Activated B cell treated with CpG ODN at 0.5 μM for 24 hours (primary cell): ENCODE measurements at regions not wholly inside any gene's neighbourhood (a gene's known extent, or its start where the extent isn't known, plus 50 kb on each side); places are given as distances from the start of the nearest gene placed in this dataset.
"Not testable (repeated sequence)": the region's sequence is repeated elsewhere in the genome, so short reads cannot be mapped to it uniquely, and the experiment has no call there.

Experiments used
- ATAC-seq: fragments of 200-7000 bp; cut with Tn5 transposase; one replicate; pipeline ENCODE4 v1.10.0; 2021; ENCODE audit warnings: low read depth, mild to moderate bottlenecking, moderate library complexity
- CTCF ChIA-PET: fragments of 350-600 bp; sonication (Branson Sonifier 250); formaldehyde crosslinking; loops from one replicate; lab custom pipeline; 2021; ENCODE audit warnings: antibody characterized with exemption; lab: Charles Lee
- POLR2A ChIA-PET: fragments of 350-600 bp; sonication (Branson Sonifier 250); formaldehyde crosslinking; loops from one replicate; lab custom pipeline; 2021; ENCODE audit warnings: antibody characterized with exemption; lab: Charles Lee
- DNase-seq: peaks from one replicate; pipeline ENCODE4 v3.0.0; 2022
- H3K27ac Mint-ChIP-seq: one replicate; pipeline ENCODE4 v1.8.0; 2020; ENCODE audit warnings: mixed read lengths
- H3K27me3 Mint-ChIP-seq: one replicate; pipeline ENCODE4 v1.8.0; 2021; ENCODE audit warnings: mixed read lengths
- H3K36me3 Mint-ChIP-seq: one replicate; pipeline ENCODE4 v1.8.0; 2021; ENCODE audit warnings: low read depth, mixed read lengths
- H3K4me1 Mint-ChIP-seq: one replicate; pipeline ENCODE4 v1.8.0; 2021; ENCODE audit warnings: mixed read lengths
- H3K4me3 Mint-ChIP-seq: one replicate; pipeline ENCODE4 v1.8.0; 2020; ENCODE audit warnings: mild to moderate bottlenecking, mixed read lengths
- H3K9me3 Mint-ChIP-seq: one replicate; pipeline ENCODE4 v1.8.0; 2020; ENCODE audit warnings: mixed read lengths
- CTCF ChIP-seq: fragments of 200-600 bp; IDR thresholded peaks from one replicate; pipeline ENCODE4 v1.8.0; 2022; ENCODE audit warnings: antibody characterized with exemption, mild to moderate bottlenecking
- intact Hi-C: fragments of 100-400 bp; cut with micrococcal nuclease; formaldehyde crosslinking; loops from one replicate; pipeline ENCODE4 v1.15.1; 2024

GRCh38 chr7:115217373-115217772, 295.5 kb downstream of the MDFIC start:
- Mint-ChIP-seq H3K4me3 (no peak overlapping the region), H3K36me3 (no peaks in the 10 kb centered on the region), H3K4me1 (no peaks in the 10 kb centered on the region), H3K9me3 (no peaks in the 10 kb centered on the region), H3K27me3 (peaks cover 8% of the 10 kb centered on the region), H3K27ac (no peak overlapping the region)
- no peak for TF ChIP-seq CTCF
- ATAC-seq: no peak
- ChIA-PET POLR2A (no interaction called here), CTCF (interaction anchor here (1.0 to 3.8 kb wide), 3 partner anchors 10 to 353 kb away, joined by 3 to 88 read pairs (median 3); no protein-coding TSS in a partner anchor)
- intact Hi-C loops: loop anchor here (1.0 to 2.0 kb wide), 3 partner anchors 352 to 1191 kb away; no protein-coding TSS in a partner anchor
- no peak for DNase-seq

GRCh38 chr7:115216652-115217051, 294.8 kb downstream of the MDFIC start:
- Mint-ChIP-seq H3K4me3 (no peak overlapping the region), H3K9me3 (no peaks in the 10 kb centered on the region), H3K4me1 (no peaks in the 10 kb centered on the region), H3K27ac (no peak overlapping the region), H3K27me3 (peaks cover 11% of the 10 kb centered on the region), H3K36me3 (no peaks in the 10 kb centered on the region)
- no peak for ATAC-seq
- ChIA-PET CTCF (interaction anchor here (0.9 to 3.8 kb wide), 4 partner anchors 9 to 352 kb away, joined by 3 to 88 read pairs (median 4); no protein-coding TSS in a partner anchor), POLR2A (no interaction called here)
- intact Hi-C loops: loop anchor here (1.0 to 2.0 kb wide), 3 partner anchors 351 to 1190 kb away; no protein-coding TSS in a partner anchor
- TF ChIP-seq CTCF: no peak
- DNase-seq: no peak

GRCh38 chr7:115211171-115211570, 289.3 kb downstream of the MDFIC start:
- Mint-ChIP-seq H3K27ac (no peak overlapping the region), H3K9me3 (peaks cover 8% of the 10 kb centered on the region), H3K4me1 (no peaks in the 10 kb centered on the region), H3K36me3 (no peaks in the 10 kb centered on the region), H3K27me3 (peaks cover 5% of the 10 kb centered on the region), H3K4me3 (no peak overlapping the region)
- TF ChIP-seq CTCF: no peak
- ATAC-seq (no peak), DNase-seq (no peak)
- CTCF ChIA-PET: no interaction called here
- POLR2A ChIA-PET: no interaction called here
- intact Hi-C loops: no loop called here

GRCh38 chr7:115210552-115210951, 288.7 kb downstream of the MDFIC start:
- H3K4me3 Mint-ChIP-seq: no peak overlapping the region
- no peaks in the 10 kb centered on the region for H3K36me3 Mint-ChIP-seq
- ChIA-PET POLR2A (no interaction called here), CTCF (no interaction called here)
- no peak for DNase-seq
- no peaks in the 10 kb centered on the region for H3K4me1 Mint-ChIP-seq
- H3K27me3 Mint-ChIP-seq: peaks cover 5% of the 10 kb centered on the region
- no peak for ATAC-seq
- TF ChIP-seq CTCF: no peak
- intact Hi-C loops: no loop called here
- no peak overlapping the region for H3K27ac Mint-ChIP-seq
- peaks cover 12% of the 10 kb centered on the region for H3K9me3 Mint-ChIP-seq

- Mint-ChIP-seq H3K4me1 (no peaks in the 10 kb centered on the region), H3K27ac (no peak overlapping the region), H3K36me3 (no peaks in the 10 kb centered on the region), H3K9me3 (peaks cover 14% of the 10 kb centered on the region), H3K4me3 (no peak overlapping the region), H3K27me3 (peaks cover 6% of the 10 kb centered on the region)
- DNase-seq (no peak), ATAC-seq (no peak)
- POLR2A ChIA-PET: no interaction called here
- intact Hi-C loops: no loop called here
- CTCF ChIA-PET: interaction anchor here (1.2 kb wide), 1 partner anchor 344 kb away, joined by 3 read pairs; no protein-coding TSS in a partner anchor
- no peak for TF ChIP-seq CTCF
Measured at GRCh38 chr7:115208710-115209560, 287.0 kb downstream of the MDFIC start.

GRCh38 chr7:115206374-115206773, 284.5 kb downstream of the MDFIC start:
- H3K4me1 Mint-ChIP-seq, H3K27me3 Mint-ChIP-seq, H3K36me3 Mint-ChIP-seq, ATAC-seq, CTCF ChIA-PET, H3K4me3 Mint-ChIP-seq, DNase-seq, intact Hi-C loops, POLR2A ChIA-PET, H3K27ac Mint-ChIP-seq: not testable (repeated sequence)
- H3K9me3 Mint-ChIP-seq: peaks cover 14% of the 10 kb centered on the region
